GM18511 (cell line): ENCODE measurements at regions not wholly inside any gene's neighbourhood (a gene's known extent, or its start where the extent isn't known, plus 50 kb on each side); places are given as distances from the start of the nearest gene placed in this dataset.

Experiments used
- ATAC-seq: cut with Tn5 transposase; IDR thresholded peaks from one replicate; pipeline ENCODE4 v1.9.1; 2021; ENCODE audit warnings: mild to moderate bottlenecking, moderate library complexity; ENCODE audit not compliant: unreplicated experiment

DNA sequence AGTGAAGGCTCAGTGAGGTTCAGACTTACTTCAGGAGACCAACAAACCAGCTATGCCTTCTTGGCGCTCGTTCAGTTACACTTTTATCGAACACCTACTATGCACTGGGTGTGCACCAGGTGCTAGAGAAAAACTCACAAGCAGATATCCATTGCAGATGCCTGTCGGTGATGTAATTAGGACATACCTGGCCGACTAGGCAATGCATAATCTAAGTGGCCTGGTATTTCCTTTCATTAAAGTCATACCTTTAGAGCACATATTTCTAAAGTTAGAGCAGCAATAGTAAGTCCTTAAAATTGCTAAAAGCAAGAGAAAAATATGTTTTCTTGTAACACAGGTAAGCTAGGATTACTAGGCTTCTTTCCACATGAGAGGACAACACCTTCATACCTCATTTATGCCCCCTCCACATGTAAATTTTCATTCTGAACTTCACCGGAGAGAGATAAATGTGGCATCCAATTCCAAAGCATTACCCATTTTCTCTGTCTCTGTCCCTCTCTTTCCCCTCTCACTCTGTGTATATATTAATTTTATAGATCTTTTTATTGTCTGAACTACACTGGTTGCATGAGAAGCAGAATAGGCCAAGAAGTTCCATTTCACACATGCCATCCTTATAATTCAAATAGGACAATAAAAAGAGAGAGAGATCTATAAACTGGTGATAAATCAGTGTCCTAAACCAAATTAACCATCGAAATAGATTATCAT, 242.2 kb downstream of the SPTSSA start:
- no peak for ATAC-seq

DNA sequence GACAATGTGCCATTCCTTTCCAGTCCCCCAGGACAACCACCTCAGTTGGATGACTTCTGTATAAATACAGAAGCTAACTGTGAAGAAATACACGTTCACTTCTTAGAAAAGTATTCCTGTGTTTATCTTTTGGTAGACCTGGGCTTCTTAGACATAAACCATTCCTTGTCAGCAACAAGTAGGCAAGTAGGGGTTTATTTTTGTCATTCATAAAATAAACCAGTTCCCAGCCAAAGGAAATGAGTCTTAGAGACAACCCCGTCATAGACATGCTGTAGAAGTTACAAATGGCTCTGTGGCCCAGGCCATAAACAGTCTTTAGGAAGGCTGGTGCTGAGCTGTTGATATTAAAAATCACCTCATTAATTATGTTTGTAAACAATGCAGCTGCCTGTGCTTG, 243.2 kb downstream of the SPTSSA start:
- no peak for ATAC-seq

DNA sequence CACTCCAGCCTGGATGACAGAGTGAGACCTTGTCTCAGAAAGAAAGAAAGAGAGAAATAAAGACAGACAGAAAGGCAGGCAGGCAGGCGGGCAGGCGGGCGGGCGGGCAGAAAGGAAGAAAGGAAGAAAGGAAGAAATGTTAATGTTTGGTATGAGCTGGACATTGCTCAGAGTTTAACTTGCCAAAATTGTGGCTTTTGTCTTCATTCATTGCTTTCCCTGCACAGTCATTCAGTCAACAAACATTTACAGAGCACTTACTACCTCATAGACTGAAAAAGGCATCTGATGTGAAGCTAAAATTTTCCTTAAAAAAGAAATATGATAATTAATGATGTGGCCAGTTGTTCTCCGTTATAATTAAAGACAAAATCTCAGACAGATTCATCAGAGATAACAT, 247.1 kb downstream of the SPTSSA start:
- ATAC-seq: no peak

DNA sequence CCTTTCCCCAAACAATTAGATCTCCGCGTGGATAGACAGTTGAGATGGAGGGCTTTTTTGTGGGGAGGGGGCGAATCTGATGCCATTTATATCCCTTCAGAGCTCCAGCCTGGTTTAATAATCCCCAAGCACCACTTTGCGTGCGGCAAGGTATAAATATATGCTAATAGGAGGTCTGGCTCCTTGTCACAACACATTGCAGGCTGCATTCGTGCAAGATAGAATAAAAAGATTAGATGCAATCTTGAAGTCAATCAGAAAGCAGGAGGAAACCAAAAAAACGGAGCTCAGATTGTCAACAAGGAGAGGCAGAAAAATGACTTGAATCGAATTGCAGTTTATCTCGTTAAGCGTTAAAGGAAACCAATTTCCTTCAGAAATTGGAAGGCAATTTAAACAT, 248.7 kb downstream of the SPTSSA start:
- no peak for ATAC-seq

DNA sequence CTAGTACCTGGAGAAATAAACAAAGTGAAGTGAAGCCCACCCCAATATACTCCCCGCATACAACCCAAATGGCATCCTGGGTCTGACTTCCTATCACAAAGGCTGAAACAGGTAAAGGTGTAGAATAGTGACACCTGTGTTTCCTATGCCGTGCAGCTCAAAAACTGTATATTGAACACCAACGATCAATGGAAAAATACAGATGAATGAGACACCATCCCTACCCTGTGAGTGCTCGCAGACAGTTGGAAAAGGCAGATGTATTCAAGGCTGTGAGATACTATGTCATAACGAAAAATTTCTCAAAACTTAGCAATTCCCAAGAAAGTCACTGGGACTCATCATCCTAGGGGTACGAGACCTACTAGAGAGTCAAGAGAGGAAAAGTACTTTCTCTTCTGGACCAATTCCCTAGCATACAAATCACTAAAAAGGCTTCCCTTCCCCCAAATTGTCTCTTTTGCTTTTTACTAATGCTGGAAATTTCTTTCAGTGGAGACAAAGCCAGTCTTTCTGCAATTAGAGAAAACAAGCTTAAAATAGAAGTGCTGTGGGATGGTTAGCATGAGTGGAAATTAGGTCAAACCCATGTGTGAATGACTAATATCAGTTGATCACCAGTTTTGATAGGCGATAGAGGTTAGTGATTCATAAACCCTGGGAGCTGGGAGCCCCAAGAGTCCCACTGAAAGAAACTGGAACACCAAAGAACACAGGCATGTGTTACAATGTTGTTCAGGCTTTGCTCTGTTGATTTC, 249.7 kb downstream of the SPTSSA start:
- ATAC-seq: no peak

DNA sequence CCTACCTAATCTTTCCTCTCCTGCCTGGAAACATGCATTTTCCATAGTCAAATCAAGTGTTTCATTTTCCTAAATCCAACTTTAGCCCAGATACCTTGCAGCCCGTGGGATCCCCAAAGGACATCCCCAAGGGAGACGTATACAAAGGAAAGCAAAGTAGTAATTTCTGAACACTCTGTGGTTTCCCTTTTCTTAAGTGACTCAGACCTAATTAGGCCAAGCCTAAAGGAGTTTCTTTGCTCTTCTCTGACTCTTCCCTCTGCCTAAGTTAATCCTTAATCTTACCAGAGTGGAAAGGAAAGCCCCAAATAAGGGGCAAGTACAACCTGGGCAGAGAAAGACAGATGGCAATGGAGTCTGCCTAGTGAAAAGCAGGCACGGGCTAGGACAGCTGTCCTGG, 250.3 kb downstream of the SPTSSA start:
- ATAC-seq: peak; percentile 85

DNA sequence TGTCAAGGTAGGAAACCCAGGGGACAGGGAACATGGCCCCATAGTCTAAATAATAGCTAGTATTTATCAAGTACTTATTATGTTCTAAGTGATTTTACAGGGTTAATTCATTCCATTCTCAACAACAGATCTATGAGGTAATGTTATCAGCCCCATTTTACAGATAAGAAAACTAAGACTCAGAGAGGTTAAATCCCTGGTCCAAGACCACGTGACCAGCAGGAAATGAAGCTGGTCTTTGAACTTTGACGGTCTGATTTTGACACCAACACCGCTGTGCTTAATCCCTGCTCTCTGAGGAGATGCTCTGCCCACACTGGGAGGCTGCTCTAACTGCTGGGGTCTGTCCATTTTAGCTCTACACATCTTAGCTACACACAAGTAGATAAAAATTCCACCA, 253.5 kb downstream of the SPTSSA start:
- no peak for ATAC-seq

DNA sequence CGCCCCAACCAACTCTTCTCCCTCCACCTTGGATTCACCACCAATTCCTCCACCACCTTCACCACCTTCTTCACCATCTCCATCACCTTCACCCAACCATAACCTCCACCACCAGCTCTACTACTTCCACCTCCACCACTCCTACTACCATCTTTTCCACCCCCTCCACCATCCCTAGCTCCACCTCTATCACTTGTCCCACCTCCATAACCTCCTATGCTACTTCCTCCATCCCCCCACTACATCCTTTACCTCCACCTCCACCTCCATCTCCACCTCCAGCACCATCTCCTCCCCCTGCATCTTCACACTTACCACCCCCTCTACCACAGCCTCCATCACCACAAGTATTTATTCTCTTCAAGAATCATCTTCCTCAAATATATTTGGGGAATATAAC, 254.9 kb upstream of the EGLN3 start:
- ATAC-seq: no peak

DNA sequence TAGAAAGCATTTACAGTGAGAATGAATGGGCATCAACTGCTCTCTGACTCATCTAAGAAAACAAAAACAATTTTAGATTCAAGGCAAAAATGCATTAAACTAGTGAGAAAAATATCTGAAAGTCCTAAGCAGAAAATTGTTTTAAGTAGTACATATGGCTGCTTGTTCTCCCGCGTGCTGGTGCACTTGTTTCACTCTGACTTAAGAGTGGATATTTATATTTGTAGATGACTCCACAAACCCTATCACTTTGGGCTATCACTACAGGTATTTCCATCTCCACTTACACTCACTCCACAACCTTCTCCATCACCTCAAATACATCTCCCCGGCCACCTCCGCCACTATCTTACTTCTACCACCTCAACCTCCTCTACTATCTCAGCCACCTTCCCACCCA, 253.9 kb upstream of the EGLN3 start:
- ATAC-seq: no peak

DNA sequence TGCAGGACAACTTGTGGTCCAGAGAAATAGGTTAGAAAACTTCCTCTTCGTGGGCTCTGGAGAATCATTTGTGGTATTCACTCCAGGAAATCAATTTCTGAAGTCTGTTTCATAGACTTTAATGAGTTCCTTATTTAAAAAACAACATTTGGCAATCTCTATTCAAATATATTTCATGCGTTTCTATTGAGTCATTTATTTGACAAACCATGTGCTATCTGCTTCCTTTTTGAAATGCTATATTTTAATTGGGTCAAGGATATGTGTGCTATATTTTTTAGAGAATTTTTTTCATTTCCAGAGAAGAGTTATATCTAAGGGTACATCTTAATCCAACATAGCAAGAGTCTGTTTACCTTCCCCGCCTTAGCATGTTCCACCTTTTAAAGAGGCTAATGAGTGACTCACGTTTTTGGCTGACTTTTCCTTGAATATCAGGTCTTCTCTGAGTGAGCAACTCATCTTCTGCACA, 252.4 kb upstream of the EGLN3 start:
- no peak for ATAC-seq

DNA sequence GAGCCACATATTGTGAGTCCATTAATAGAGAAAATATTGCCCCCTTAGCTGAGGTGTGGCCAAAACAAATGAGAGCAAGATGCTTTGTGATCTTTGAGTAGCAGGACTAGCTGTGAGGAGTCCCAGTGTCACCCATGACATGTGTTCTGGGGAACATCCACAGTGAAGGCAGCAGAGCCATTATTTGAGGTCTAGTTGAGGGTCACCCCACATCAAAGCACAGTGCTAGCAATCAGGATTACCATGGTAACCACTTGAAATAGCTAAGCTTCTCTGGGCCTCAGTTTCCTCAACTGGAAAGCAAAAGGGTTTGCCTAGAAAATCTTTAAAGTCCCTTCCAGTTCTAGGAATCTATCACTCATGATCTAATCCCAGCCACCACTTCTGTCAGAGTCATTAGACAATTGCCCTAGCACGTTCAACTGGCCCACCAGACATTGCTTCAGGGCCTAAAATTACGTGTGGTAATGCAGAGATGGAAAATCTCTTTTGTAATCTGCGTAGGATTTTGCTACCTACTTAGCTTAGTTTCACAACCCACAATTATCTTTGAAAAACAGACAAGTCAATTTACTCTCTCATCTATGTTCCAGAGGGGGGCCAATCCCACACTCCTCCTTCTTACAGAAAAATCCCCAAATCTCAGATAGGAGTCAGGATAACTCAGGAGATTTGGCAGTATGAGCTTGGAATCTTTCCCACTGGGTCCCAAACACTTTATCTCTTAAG, 251.2 kb upstream of the EGLN3 start:
- ATAC-seq: no peak

DNA sequence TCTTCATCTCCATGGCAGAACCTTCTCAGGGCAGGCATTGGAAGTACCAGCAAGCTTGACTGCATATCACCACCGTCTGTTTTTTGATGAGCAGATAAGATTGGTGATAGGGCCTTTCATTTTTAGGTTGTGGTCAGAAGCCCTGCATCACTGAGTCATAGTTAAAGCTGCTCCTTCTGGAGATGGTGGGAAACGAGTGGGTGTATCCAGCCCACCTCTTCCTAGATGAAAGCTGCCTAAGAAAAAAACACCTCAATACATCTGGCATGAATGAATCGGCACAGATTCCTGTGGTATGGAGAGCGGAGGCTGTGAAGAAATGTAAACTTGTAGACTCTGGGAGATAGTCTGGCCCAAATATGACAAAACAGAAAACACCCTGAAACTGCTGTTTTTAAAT, 248.7 kb upstream of the EGLN3 start:
- ATAC-seq: no peak

DNA sequence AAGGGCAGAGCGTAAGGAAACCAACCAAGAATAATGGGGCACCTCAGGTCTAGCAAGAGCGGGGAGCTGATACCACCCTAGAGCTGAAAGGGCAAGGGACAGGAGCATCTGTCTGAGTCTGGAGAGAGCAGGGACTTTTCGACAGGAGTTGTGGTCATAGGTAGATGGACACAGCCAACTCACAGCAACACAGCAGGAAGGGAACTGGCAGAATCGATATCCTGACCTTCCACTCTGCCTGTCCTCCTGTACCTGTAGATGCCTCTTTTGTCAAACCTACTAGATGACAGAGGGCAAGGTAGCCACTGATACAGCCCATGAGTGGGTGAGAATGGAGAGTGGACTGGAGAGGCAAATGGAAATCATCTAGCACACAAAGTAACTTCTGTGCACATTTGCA, 247.2 kb upstream of the EGLN3 start:
- no peak for ATAC-seq

DNA sequence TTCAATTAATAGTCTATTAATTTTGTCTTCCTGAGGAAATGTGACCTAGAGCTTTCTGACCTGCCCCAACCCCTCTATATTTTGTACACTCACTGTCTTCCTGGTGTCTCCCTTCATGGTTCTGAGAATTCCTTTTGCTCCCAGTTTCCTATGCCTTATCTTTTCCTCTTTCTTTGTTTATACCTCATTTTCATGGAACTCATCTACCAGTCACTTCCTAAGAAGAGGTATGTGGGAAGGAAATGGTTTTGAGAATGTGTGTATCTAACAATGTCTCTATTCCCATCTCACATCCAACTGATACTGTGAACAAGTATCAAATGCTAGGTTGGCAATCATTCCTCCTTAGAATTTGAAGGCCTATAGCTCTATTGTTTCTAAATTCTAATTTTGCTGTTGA, 245.1 kb upstream of the EGLN3 start:
- ATAC-seq: no peak

DNA sequence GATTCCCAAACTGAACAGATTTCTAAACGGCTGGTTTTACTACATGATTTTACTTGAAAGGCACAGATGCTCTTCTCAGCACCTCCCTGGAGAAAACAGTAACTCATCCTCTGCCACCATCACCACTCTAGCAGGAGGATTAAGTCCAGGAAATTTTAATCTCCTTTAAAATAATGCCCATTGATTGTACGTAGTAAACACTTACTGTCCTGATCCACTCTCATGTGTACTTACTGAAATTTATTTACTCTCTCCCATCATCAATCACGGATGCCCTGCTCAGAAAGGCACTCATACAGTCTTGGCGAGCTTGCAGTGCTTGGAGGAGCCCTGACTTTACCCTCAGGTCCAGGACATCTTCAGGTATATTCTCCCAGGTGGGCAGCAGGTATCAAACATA, 239.8 kb upstream of the EGLN3 start:
- no peak for ATAC-seq

DNA sequence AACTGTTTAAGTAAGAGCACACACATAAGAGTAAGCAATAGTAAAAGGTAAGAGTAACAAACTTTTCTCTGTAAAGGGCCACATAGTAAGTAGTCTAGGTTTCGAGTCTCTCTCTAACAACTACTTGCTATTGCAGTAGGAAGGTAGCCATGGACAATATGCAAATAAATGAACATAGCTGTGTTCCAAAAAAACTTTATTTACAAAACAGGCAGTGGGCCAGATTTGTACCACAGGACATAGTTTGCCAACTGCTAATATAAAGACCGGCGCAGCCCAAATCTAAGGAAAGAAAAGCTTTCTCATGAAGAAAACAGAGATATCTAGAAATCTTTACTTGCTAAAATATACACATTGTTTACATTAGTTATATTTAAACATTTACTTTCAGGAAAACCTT, 239.0 kb upstream of the EGLN3 start:
- ATAC-seq: no peak

DNA sequence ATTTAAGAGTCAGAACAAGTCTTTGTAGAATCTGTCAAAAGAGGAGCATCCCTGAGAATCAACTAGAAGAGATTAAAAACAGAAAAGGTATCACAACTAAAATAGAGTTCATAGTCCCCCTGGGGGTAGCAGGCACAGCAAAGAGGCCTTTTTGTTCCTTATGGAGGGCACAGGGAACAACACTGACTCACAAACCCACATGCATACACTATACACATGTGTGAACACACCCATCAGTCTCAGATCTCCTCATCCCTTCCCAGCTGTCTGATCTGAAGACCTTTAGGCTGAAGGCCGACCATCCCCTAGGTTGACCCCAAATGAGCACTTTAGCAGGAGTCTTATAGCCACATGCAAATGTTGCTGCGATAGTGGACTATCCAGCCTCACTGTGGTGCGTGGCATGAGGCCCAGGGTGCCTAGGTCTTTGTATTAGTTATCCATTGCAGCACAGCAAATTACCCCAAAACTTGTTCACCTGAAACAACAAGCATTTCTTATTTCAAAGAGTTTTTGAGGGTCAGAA, 236.7 kb upstream of the EGLN3 start:
- ATAC-seq: no peak

DNA sequence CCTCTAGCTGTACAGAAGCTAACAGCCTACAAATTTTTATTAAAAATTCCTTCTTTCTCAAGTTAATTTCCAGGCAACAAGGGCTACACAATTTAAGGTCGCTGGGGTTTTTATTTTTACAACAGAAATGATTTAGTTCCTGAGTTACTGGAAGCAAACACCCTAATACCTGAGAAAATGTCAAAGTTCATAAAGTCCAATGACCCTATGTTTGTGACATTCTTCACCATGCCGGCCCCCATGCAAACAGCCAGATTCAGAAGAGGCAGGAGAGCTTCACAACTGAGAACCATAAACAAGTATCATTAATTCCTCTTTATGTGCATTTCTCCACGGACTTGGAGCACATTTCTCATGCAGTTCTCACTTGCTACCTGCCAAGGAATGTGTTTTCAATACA, 236.2 kb upstream of the EGLN3 start:
- ATAC-seq: no peak

DNA sequence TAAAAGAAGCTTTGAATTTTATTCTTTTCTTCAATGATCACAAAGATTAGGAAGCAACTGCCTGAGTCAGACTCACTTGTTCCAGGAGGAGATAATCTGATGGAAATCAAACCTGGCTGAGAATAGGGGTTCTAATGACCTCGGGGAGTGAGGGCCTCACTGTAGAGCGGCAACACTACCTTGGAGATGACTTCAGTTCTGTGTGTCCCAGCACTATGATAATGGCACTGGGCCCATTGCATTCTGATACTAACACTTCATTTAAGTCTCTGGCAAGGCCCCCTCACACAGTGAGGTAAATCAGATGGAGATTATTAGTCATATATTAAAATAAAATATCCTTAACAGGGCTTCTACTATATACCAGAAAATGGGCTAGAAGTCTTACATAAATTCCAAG, 233.3 kb upstream of the EGLN3 start:
- no peak for ATAC-seq

DNA sequence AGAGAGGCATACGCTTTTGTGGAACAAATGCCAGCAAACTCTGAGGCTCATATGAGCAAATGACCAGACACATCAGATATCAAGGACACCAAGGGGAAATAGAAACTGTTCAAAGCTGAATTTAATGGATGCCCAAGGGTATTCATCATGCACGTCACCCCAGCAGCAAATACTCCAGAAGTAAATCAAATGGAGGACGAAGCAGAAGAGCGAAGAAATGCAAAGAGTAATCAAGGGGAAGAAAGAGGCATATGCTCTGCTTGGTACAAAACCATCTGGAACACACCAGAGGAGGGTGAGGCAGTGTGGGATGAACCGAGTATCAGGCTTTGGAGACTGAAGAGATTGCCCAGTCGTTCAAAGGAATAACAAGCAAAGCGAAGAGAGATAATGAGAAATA, 232.6 kb upstream of the EGLN3 start:
- no peak for ATAC-seq

DNA sequence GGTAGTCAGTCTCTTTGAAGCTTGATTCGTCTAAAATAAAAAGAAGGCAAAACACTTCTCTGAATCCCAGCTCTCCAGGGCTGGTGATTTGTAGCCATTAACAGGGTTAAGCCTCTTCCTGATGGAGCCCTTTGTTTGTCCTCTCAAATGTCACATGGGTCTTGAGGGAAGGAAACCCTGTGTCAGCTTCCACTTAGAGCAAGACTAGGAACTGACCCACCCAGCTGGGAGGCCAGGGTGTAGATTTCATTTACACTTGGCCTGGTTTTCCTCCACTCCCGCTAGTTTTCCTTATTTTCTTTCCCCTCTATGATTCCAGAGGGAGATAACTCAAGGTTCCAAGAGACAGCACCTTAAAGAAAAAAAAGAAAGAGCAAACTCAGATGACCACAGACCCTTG, 230.5 kb upstream of the EGLN3 start:
- ATAC-seq: no peak

DNA sequence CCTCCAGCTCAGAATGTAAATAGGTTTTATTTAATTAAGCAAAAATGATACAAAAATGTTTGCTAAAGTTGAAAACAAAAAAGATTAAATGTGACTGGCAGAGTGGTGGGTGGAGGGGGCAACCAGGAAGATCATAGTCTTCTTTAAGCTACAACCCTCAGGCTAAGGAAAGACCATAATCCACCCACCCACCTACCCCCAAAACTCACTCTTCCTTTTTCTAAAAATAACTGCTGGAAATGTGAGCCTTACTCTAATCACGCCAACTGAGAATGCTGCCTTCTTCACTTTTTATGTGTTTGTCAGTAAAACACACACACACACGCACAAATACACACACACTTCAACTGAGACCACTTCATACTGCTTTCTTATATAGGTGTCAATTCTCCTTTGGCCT, 230.0 kb upstream of the EGLN3 start:
- ATAC-seq: peak; percentile 8
